ENCODE measurements at regions not wholly inside any gene's neighbourhood (a gene's known extent, or its start where the extent isn't known, plus 50 kb on each side); places are given as distances from the start of the nearest gene placed in this dataset.

GRCh38 chr5:106909716-106910115 is 761.0 kb downstream of the EFNA5 start:
- no peak for TF ChIP-seq GATA2 (IDR thresholded peaks at IDR 0.05; ENCODE audit: low read depth, low read length)
- TF ChIP-seq GATA3 (IDR thresholded peaks at IDR 0.05; ENCODE audit: low read depth, low read length) = no peak
